ENCODE measurements at regions not wholly inside any gene's neighbourhood (a gene's known extent, or its start where the extent isn't known, plus 50 kb on each side); places are given as distances from the start of the nearest gene placed in this dataset.

GRCh38 chr11:69554849-69555248 is 73.4 kb downstream of the LINC01488 start:
- no peak for ATAC-seq
- no peak for TF ChIP-seq BACH2 (CRISPR knock-in tag; IDR thresholded peaks at IDR 0.05; ENCODE audit: borderline replicate concordance)
- no peak for TF ChIP-seq PATZ1 (CRISPR knock-in tag; IDR thresholded peaks at IDR 0.05; ENCODE audit: borderline replicate concordance)
- no peak for TF ChIP-seq ZNF565 (CRISPR knock-in tag; conservative IDR thresholded peaks at IDR 0.05; ENCODE audit: low read depth)
- TF ChIP-seq ZNF70 (CRISPR knock-in tag; IDR thresholded peaks at IDR 0.05) = no peak
- no peak for TF ChIP-seq ZFP3 (CRISPR knock-in tag; IDR thresholded peaks at IDR 0.05)
- no peak for TF ChIP-seq CSRNP3 (CRISPR knock-in tag; IDR thresholded peaks at IDR 0.05)

GRCh38 chr11:69557266-69557665 is 75.8 kb downstream of the LINC01488 start:
- ATAC-seq = no peak
- TF ChIP-seq BACH2 (CRISPR knock-in tag; IDR thresholded peaks at IDR 0.05; ENCODE audit: borderline replicate concordance) = no peak
- no peak for TF ChIP-seq ZFP3 (CRISPR knock-in tag; IDR thresholded peaks at IDR 0.05)
- no peak for TF ChIP-seq PATZ1 (CRISPR knock-in tag; IDR thresholded peaks at IDR 0.05; ENCODE audit: borderline replicate concordance)
- no peak for TF ChIP-seq ZNF8 (CRISPR knock-in tag; IDR thresholded peaks at IDR 0.05)
- TF ChIP-seq ISL1 (CRISPR knock-in tag; IDR thresholded peaks at IDR 0.05) = no peak
- TF ChIP-seq TOX (CRISPR knock-in tag; IDR thresholded peaks at IDR 0.05; ENCODE audit: borderline replicate concordance) = no peak
- TF ChIP-seq POU6F1 (CRISPR knock-in tag; IDR thresholded peaks at IDR 0.05; ENCODE audit: borderline replicate concordance, low read depth) = no peak
- no peak for TF ChIP-seq OSR1 (CRISPR knock-in tag; IDR thresholded peaks at IDR 0.05)
- TF ChIP-seq CREB5 (CRISPR knock-in tag; IDR thresholded peaks at IDR 0.05; ENCODE audit: low read depth) = no peak
- no peak for TF ChIP-seq TSHZ2 (CRISPR knock-in tag; IDR thresholded peaks at IDR 0.05)
- TF ChIP-seq PPARA (CRISPR knock-in tag; IDR thresholded peaks at IDR 0.05; ENCODE audit: borderline replicate concordance) = no peak

GRCh38 chr11:69558519-69558941 is 77.1 kb downstream of the LINC01488 start:
- TF ChIP-seq TSHZ2 (CRISPR knock-in tag; IDR thresholded peaks at IDR 0.05) (no peak), BACH2 (CRISPR knock-in tag; IDR thresholded peaks at IDR 0.05; ENCODE audit: borderline replicate concordance) (no peak), ZNF565 (CRISPR knock-in tag; conservative IDR thresholded peaks at IDR 0.05; ENCODE audit: low read depth) (no peak), GLIS3 (CRISPR knock-in tag; IDR thresholded peaks at IDR 0.05) (no peak), ARNTL (CRISPR knock-in tag; IDR thresholded peaks at IDR 0.05; ENCODE audit: borderline replicate concordance, low read depth) (no peak), ZNF8 (CRISPR knock-in tag; IDR thresholded peaks at IDR 0.05) (no peak), POU6F1 (CRISPR knock-in tag; IDR thresholded peaks at IDR 0.05; ENCODE audit: borderline replicate concordance, low read depth) (no peak), ZFP30 (CRISPR knock-in tag; IDR thresholded peaks at IDR 0.05) (no peak), ISL1 (CRISPR knock-in tag; IDR thresholded peaks at IDR 0.05) (no peak), SNAI2 (CRISPR knock-in tag; IDR thresholded peaks at IDR 0.05) (no peak), TCF4 (CRISPR knock-in tag; IDR thresholded peaks at IDR 0.05; ENCODE audit: borderline replicate concordance) (no peak), ZNF70 (CRISPR knock-in tag; IDR thresholded peaks at IDR 0.05) (no peak)

More at GRCh38 chr11:69558519-69558941, 77.1 kb downstream of the LINC01488 start:
- ATAC-seq = no peak

Data from SK-N-SH treated with all-trans-retinoic acid at 6 μM for 48 hours (cell line).